GM10266 (cell line): ENCODE measurements at regions not wholly inside any gene's neighbourhood (a gene's known extent, or its start where the extent isn't known, plus 50 kb on each side); places are given as distances from the start of the nearest gene placed in this dataset.
"Not testable (repeated sequence)": the region's sequence is repeated elsewhere in the genome, so short reads cannot be mapped to it uniquely, and the experiment has no call there.

ENCODE experiments used
- DNase-seq: peaks from one replicate; pipeline ENCODE4 v3.0.0; 2012; ENCODE audit errors: extremely low spot score
- TF ChIP-seq, protein P1 (sequence below): IDR thresholded peaks from 2 replicates; pipeline ENCODE4 v1.5.1; 2012; ENCODE audit warnings: mild to moderate bottlenecking, low read depth; ENCODE audit not compliant: control insufficient read depth, insufficient read depth; ENCODE audit errors: missing control alignments

DNA sequence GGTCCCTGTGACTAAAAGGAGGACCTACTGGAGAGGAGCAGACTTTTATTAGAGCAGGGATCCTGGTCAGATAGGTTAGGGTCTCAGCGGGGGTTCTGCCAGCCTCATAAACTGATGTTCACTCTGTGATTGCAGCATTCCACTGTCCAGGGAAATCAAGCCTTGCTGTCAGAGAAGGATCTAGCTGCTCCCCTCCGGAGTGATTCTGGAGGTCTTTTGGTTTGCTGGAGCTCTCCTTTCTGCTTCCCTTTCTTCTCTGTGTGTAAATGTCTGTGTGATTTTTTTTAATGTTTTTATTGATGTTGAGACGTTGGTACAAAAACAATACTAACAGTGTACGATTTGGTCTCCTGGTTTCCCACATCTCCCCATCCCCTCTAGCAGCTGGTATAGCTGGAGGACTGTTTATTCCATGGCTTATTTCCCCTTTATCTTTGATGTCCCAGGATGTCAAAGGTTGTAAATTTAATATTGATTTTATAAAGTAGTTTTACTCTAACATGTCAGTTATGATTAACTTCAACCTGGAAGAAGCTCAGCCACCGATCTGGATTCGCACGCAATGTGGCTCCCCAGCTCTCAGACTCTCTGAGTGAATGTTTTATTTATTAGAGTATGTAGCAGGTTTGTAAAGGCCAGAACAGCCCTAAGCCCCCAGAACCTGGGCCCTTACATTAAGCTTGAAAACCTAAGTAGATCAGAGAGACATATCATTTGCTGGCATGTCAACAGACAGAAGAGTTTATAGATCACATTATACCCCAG is 202.3 kb upstream of the G2E3 start:
- TF ChIP-seq, protein P1, sequence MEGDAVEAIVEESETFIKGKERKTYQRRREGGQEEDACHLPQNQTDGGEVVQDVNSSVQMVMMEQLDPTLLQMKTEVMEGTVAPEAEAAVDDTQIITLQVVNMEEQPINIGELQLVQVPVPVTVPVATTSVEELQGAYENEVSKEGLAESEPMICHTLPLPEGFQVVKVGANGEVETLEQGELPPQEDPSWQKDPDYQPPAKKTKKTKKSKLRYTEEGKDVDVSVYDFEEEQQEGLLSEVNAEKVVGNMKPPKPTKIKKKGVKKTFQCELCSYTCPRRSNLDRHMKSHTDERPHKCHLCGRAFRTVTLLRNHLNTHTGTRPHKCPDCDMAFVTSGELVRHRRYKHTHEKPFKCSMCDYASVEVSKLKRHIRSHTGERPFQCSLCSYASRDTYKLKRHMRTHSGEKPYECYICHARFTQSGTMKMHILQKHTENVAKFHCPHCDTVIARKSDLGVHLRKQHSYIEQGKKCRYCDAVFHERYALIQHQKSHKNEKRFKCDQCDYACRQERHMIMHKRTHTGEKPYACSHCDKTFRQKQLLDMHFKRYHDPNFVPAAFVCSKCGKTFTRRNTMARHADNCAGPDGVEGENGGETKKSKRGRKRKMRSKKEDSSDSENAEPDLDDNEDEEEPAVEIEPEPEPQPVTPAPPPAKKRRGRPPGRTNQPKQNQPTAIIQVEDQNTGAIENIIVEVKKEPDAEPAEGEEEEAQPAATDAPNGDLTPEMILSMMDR = no peak
- no peak for DNase-seq

- TF ChIP-seq, protein P1 = no peak
- no peak for DNase-seq
Observed at GRCh38 chr14:30357791-30358190, 201.2 kb upstream of the G2E3 start.

DNA sequence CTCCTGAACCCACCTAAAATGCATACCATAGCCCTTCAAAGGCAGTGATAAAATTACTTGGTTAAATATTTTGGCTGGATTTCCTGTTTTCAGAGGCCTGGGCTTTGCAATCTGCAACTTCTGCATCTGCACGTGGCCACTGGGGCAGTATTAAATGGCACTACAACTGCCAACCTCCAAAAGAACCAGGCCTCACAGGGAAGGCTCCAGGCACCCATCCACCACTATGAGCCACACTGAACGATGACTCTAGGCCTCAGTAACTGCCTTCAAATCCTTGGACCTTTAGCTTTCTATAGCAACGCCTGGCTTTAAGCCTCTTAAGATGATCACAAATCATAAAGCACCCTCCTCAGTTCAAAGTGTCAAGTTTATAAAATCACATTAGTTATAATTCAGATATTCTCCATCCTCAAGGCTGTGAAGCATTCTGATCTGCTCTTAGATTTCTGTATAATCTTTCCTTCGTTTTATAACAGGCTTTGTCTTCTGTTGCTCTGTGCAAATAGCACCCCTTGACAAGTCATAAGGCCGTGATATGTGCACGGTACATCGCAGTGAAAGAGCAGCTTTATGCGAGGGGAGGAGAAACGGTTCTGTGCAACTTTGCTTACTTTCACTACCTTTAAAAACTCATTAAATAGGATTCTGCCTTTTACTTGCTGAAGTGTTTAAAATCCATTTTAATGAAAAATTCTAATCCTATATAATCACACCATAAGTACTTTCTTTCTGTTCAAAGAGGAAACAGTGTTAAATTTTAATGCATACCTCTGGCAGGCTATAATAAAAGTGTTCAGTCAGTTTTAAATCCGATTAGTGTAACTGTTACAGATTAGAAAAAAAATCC is 196.4 kb upstream of the G2E3 start:
- TF ChIP-seq, protein P1 = no peak
- no peak for DNase-seq

- not testable (repeated sequence) for DNase-seq
Observed at GRCh38 chr14:30363219-30363880, 195.6 kb upstream of the G2E3 start.

DNA sequence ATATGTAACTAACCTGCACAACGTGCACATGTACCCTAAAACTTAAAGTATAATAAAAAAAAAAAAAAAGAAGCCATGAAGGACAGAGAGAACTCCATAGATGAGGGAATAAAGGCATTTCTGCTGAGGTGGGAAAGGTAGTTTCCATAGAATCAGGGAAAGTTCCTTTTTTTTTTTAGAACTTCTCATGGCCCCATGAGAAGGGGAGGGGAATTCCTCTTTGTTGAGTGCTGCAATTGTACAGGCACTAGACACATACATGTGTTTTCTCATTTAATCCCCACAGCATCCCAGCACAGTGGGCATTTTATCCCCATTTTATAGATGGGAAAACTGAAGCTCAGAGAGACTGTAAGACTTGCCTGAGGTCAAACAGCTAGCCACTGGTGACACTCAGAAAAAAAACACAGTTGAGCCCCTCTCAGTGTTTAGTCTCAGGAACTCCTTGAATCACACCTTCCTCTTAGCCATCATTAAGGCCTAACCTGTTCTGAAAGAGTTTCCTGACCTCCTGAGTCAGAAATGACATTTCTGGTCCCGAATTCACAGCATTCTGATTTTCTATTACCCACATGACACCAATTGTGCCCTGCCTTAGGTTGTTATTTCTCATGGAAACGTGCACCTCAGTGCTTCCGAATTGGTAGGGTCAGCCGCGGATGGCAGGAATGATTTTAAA is 189.3 kb upstream of the G2E3 start:
- TF ChIP-seq, protein P1 = no peak
- DNase-seq = no peak

- TF ChIP-seq, protein P1 = no peak
- DNase-seq = no peak
Observed at GRCh38 chr14:30373053-30373452, 185.9 kb upstream of the G2E3 start.

DNA sequence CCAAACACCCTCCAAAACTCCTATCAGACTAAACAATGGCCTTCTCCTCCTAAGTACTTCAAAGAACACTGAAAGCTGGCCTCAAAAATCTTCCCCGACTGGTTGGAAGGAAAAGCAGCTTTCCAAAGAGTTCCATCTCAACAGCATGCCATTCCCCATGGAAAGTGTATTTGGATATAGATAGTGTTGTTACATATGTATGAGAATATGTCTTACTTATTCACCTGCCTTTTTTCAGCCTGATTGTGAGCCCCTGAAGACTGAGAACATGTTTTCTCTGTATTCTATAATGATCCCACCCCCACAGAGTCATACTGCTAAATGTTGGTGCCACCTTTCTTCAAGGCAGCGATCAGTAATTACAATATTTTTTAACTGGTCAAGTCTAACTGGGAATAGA is 185.4 kb upstream of the G2E3 start:
- TF ChIP-seq, protein P1 = no peak

More for the DNA sequence above, 185.4 kb upstream of the G2E3 start:
- no peak for DNase-seq
